HG02623 (cell line): ENCODE measurements at regions not wholly inside any gene's neighbourhood (a gene's known extent, or its start where the extent isn't known, plus 50 kb on each side); places are given as distances from the start of the nearest gene placed in this dataset.
"Not testable (repeated sequence)": the region's sequence is repeated elsewhere in the genome, so short reads cannot be mapped to it uniquely, and the experiment has no call there.

Experiments
- ATAC-seq: cut with Tn5 transposase; IDR thresholded peaks from one replicate; pipeline ENCODE4 v1.9.1; 2021; ENCODE audit warnings: moderate library complexity; ENCODE audit not compliant: unreplicated experiment

DNA sequence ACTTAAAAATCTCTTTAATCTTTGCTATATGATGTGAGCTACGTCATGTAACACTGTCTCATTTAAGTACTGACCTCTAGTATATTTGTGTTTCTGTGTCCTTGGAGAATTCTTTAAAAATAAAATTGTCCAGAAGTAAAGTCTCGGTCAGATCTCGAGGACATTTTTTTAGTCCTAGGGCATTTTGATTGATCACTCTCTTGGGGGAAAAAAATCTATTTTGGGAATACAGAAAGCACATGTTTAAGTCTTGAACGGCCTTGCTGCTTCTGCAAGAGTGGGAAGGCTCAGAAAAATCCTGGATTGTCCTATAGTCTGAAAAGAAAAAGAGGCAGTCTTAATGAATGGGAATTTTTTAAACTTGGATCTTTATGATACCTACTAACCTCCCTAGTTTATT lies 234.3 kb downstream of the UTRN start:
- ATAC-seq = no peak

DNA sequence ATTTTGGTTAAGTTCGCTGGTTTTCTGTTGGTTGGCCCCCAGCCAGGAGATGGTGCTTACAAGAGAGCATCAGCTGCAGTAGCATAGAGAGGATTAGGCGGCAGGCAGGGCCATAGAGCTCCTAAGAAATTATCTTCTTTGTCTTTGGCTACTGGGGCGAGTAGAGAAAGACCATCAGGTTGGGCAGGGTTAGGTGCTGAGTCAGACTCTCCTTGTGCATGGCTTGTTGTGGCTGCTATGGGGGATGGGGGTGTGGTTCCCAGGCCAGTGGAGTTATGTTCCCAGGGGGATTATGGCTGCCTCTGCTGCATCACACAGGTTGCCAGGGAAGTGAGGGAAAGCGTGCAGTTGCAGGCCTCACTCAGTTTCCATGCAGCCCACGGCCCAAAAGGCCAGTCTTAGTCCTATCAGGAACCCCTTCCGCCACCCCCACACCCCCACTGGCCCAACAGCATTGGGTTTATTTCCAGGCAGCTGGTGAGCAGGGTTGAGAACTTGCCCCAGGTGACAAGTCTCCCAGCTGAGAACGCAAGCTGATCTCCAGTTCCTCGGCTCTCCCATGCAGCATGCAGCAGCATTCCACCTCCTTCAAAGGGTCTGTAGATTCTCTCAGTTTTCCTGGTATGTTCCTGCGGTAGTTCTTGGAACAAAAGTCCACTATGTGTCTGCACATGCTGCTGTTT lies 243.7 kb downstream of the UTRN start:
- ATAC-seq = no peak

DNA sequence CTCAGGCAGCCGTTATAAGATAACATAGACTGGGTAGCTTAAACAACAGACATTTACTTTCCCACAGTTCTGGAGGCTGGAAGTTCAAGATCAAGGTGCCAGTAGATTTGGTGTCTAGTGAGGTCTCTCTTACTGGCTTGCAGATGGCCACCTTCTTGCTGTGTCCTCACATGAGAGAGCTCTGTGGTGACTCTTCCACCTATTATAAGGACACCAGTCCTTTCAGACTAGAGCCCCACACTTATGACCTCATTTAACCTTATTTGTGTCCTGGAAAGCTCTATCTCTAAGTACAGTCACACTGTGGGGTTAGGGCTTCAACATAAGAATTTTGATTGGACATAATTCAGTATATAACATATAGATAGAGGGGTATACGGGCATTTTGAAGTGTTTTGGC lies 245.0 kb downstream of the UTRN start:
- ATAC-seq = no peak

DNA sequence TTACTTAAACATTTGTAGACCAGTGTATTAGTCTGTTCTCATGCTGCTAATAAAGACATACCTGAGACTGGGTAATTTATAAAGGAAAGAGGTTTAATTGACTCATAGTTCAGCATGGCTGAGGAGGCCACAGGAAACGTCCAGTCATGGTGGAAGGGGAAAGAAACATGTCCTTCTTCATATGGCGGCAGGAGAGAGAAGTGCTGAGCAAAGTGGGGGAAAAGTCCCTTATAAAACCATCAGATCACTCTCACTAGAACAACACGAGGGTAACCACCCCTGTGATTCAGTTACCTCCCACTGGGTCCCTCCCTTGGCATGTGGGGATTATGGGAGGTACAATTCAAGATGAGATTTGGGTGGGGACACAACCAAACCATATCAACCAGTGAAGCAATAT lies 247.1 kb downstream of the UTRN start:
- ATAC-seq = not testable (repeated sequence)

DNA sequence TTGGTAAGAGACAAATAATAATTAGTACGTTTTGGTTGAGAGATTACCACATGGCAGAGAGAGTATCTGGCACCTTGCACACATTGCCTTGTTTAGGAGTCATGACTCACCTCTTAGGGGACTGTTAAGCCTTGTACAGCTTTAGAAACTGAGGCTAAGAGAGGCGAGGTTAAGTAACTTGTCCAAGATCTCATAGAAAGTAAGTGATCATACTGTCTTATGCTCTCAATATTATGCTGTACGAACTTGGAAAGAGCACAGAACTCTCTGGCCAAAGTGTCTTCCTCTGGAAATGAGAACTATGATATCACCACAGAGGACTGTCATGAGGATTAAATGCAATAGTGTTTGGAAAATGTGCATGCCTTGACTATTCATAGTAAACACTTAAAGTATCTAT lies 249.0 kb downstream of the UTRN start:
- no peak for ATAC-seq

DNA sequence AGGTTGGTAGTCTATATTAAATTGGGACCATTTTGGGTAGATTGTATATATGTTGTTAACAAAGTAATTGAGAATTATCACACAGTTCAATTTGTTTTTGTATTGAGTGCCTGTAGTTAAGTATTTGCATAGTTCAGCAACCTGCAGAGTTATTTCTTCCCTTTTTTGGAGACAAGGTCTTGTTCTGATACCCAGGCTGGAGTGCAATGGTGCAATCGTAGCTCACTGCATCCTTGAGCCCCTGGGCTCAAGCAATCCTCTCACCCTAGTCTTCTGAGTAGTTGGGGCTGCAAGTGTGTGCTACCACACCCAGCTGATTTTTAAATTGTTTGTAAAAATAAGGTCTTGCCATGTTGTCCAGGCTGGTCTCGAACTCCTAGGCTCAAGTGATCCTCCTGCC lies 250.5 kb downstream of the UTRN start:
- ATAC-seq = no peak

DNA sequence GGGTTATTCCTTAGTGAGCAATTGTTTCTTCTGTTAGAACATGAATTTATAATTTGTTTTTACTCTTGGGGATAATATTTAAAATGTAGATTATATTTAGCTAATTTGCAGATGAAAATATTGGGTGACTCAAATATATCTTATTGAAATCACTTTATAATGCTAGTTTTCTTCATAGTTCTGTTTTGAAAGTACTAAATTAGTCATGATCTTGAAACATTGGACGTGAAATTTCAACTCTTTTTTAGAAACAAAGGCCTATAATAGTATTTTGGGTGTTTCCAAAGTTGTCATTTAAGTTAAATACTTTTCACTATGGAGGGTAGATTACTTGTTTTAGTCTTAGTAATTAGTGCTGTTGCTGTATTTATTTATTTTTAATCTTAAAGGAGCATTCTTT lies 250.9 kb downstream of the UTRN start:
- no peak for ATAC-seq

DNA sequence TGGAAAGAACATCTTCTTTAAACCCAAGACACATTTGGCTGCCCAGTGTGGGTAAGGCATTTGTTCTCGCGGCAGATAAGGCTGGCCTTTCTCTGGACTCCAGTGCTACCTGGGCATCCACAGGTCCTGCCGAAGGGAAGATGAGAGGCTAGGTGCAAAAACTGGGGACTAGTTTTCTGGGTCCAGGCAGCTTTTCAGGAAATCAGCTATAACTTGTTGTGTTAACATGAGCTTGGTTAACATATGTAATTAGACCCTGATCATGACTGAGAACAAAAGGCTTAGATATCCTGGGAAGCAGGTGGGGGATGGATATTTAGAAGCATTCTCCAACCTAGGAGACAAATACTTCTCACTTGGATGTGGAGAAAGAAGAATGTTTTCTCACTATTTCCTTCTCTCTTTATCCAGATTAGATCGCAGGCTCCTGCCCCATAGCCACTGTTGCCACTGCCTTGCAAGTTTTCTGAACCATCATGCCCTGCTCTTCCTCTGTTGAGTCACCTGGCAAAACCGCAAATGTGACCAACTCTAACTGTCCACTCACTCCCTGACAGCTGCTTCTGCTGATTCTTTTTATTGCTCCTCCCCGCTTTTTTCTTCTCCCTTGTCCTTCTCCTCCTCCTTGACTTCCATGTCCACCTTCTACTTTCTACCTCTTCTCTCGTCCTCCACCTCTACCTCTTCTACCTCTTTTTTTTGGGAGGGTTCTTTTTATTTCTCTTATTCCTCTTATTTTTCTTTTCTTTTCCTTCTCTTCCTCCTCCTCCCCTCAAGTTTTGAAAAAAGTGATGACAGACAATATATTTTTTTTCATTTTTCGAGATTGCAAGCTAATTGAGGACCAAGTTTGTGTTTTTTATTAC lies 258.1 kb downstream of the UTRN start:
- ATAC-seq = no peak

DNA sequence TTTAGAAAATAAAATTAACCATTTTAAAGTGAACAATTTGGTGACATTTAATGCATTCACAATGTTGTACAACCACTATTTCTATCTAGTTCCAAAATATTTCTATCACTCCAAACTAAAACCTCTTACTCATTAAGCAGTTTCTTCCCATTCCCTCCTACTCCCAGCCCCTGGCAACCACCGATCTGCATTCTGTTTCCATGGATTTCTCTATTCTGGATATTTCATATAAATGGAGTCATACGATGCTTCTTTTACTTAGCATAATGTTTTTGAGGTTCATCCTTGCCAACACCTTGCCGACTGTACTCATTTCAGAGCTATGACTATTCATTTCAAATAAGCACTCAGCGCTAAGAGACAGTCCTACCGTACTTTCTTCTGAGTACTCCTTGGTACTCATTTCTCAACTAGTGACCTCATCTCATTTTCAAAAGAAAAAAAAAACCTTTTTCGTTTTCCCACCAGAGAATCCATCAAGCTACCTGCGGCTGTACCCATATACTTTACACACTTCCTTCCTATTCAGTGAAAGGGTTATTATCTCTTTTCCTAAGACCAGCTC lies 259.2 kb downstream of the UTRN start:
- ATAC-seq = peak; percentile 70

DNA sequence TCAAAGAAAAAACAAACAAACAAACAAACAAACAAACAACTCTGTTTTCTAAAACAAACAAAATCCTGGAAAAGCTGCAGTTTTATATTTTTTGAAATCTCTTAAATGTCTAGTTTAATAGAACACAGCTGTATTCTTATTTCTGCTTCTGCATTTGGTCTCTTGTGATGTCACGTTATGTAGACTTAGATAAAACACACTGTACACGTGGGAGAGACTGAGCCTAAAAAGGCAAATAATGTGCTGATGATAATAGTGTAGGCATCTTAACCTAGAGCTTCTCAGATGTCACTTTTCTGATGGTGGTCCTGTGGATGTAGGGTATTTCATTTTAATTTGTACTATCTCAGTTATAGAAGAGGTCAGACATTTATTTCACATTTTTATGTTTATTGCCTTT lies 261.7 kb downstream of the UTRN start:
- no peak for ATAC-seq

DNA sequence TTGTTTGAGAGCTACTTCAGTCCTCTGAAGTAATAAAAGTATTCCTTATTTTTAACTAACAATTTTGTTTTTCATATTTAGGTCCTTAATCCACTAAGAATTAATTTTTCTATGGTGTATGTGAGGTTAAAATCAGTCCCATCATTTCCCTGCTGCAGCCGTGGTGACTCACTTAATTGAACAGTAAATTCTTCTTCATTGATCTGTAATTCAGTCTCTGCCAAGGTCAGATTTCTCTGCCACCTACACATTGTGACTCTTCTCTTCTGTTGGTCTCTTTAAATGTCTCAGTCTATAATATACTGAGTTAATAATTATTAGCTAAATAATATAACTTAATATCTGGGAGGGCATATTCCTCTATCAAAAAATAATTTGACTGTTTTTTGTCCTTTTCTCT lies 262.3 kb downstream of the UTRN start:
- no peak for ATAC-seq

DNA sequence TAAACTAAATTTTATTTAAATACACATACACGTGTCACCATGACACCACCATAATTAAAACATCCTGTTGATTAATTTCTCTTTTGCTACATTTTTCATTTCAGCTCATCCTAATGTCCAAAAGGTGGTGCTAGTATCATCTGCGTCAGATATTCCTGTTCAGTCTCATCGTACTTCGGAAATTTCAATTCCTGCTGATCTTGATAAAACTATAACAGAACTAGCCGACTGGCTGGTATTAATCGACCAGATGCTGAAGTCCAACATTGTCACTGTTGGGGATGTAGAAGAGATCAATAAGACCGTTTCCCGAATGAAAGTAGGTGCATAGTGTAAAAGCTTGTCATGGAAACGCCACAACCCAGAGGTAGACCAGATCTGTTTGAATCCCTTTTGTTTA lies 263.4 kb downstream of the UTRN start:
- no peak for ATAC-seq

DNA sequence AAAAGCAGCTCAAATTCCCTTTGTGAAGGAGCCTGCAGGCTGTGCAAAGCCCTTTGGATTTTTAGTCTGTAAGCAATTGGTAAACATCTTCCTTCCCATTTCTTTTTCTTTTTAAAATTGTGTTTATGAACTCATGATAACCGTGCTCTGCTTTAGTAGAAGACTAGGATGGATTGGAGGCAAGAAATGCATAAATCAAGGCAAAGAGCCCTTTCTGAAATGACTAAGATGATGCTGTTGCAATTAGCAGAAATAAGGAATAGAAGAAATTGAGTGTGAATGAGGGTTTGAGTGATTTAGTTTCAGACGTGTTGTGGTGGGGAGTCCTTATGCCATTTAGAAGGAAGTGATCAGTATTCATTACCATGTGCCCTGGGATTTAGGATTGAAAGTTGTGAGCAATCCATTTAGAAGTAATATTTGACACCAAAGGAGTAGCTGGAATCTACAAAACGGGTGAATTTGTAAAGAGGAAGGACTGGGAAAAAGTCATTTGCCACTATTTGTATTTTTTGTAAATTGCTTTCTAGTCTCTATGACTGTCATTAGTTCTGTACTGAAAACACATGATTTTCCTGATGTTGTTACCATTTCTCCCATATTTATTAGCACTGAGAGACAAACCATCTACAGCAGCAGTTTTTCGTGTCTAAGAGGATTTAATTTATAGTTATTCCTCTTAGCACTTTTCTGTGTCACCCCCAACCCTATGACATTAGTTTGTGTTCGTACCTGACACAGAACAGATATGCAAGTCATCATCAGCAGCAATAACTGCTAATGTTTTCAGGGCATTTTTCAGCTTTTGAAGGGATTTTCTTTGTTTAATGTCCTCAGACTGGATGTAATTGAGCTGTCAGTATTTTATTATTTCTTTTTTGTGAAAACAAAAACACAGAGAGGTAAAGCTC lies 265.0 kb downstream of the UTRN start:
- no peak for ATAC-seq

DNA sequence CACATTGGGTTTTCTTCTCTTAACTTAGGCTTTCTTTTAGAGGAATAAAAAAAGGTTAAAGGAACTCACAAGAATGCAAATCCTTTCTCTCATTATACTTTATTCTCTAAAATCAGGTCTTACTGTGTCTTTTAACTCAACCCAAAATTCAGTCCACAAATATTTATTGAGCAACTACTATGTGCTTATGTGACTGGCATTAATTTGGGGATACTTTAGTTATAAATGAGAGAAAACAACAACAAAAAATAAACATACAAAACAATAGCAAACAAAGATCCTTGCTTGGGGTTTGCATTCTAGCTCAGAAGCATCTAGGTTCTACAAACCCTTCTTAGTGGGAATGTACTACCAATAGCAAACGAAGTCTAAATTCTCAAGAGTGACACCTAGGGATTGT lies 266.2 kb downstream of the UTRN start:
- no peak for ATAC-seq

DNA sequence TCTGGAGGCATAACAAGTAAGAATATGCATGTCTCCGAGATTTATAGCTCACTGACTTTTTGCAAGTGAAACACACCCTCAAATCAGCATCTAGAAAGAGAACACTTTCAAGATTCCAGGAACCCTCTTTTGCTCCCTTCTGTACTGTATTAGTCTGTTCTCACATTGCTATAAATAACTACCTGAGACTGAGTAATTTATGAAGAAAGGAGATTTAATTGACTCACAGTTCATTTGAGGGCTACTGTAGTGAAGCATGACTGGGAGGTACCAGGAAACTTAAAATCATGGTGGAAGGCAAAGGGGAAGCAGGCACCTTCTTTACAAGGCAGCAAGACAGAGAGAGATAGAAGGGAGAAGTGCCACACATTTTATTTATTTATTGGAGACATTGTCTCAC lies 269.9 kb downstream of the UTRN start:
- no peak for ATAC-seq

DNA sequence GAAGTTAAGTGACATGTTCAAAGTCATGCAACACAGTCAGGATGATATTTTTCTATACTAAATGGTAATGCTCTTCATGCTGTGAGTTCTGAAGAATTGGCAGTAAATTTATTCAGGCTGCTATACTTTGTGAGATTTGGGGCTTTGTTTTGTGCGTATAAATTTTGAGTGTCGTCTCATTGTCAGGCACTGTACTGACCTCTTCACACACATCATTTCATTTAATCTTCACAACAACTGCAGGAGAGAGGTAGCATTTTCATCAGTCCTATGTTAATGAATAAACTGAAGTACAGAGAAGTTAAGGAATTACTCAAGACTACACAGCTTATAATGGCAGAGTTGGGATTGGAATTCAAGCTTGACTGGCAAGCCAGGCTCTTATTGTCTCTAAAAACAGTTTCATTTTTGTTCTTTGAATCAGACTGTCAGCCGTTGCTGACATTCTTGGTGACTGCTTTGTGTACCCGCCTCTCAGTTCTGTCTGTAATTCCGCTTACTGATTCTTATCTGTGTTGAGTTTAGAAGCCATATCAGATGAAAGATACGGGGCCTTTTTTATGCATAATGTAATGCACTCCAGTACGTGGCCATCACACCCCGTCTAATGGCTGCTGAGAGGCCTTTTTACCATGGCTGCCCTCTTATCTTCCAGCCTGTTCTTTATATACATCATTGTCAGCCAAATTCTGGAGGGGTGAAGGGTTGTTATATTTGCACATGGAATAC lies 274.9 kb downstream of the UTRN start:
- no peak for ATAC-seq

DNA sequence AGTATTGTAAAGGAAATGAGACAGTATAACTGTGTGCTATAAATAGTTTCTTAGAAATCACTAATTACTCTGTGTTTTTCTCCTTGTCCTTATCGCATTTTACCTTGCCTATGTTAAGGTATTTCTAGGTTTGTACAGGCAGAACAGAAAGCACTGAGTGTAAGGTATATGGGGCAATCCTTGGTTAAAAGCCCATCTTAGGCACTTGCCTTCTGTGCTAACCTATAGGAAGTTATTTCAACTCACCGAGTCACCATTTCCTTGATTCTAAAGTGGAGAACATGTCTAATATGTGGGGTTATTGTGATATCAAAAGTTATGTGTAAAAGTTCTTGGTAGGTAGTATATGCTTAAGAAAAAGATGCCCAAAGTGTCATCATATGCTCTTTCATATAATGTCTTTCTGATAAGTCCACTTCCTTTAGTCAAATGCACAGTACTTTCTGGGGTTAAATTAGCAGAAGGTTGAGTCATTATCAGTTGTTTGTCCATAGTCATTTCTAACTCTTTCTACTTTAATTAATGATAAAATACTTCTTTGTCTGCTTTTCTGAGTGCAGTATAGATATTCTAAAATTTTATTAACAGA lies 276.4 kb downstream of the UTRN start:
- ATAC-seq = no peak

DNA sequence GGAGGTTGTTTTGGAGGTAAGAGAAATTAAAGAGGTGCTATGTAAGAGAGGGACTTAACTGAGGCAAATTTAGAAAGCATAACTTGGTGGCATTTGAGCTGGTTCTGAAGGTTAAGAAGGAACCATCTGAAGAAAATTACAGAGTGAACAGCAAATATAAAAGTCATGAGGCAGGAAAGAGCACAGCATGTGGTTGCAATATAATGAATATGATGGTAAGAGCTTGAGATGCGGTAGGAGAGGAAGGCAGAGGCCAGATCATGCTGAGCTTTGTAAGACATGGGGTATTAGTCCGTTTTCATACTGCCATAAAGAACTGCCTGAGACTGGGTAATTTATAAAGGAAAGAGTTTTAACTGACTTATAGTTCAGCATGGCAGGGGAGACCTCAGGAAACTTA lies 279.1 kb downstream of the UTRN start:
- ATAC-seq = no peak

DNA sequence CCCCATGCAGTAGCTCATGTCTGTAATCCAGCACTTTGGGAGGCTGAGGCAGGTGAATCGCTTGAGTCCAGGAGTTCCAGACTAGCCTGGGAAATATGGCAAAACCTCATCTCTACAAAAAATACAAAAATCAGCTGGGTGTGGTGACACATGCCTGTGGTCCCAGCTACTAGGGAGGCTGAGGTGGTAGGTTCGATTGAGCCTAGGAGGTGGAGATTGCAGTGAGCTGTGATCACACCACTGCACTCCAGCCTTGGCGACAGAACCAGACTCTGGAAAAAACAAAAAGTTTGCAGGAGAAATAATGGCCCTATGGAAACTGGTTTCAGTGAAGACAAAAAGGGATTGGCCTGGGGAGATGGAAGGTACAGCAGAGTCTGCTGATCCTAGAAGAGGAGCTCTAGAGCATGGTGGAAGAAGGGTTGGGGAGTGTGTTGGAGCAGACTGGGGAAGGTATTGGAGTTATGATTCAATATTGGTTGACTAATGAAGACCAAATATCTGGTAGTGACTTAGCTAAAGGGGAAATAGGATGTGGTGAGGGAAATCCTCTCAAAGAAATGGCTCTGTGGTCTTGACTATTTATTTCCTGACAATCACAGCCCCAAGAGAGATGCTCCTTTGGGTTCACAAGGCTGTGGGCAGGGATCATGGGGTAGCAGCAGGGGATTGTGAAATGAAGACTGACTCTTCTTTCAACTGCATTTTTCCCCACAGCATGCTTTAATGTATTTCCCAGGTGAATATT lies 281.9 kb downstream of the UTRN start:
- ATAC-seq = no peak
